Memory B cell (primary cell): ENCODE measurements at regions not wholly inside any gene's neighbourhood (a gene's known extent, or its start where the extent isn't known, plus 50 kb on each side); places are given as distances from the start of the nearest gene placed in this dataset.
"Not testable (repeated sequence)": the region's sequence is repeated elsewhere in the genome, so short reads cannot be mapped to it uniquely, and the experiment has no call there.

ENCODE experiments used
- ATAC-seq: fragments of 150-1000 bp; cut with Tn5 transposase; 2 replicates; pipeline ENCODE4 v1.10.0; 2021; ENCODE audit warnings: low read depth, mild to moderate bottlenecking, moderate library complexity
- DNase-seq, 2 donors: peaks; one replicate each; pipeline ENCODE4 v3.0.0; 2022; ENCODE audit warnings: low spot score in 2 of 2
- H3K27ac Mint-ChIP-seq: one replicate; pipeline ENCODE4 v1.8.0; 2022; ENCODE audit warnings: mild to moderate bottlenecking, moderate library complexity, mixed read lengths
- H3K27me3 Mint-ChIP-seq: one replicate; pipeline ENCODE4 v1.8.0; 2022; ENCODE audit warnings: mixed read lengths
- H3K36me3 Mint-ChIP-seq: one replicate; pipeline ENCODE4 v1.8.0; 2022; ENCODE audit warnings: mild to moderate bottlenecking, mixed read lengths
- H3K4me1 Mint-ChIP-seq: one replicate; pipeline ENCODE4 v1.8.0; 2022; ENCODE audit warnings: mixed read lengths
- H3K4me3 Mint-ChIP-seq: one replicate; pipeline ENCODE4 v1.8.0; 2022; ENCODE audit warnings: mild to moderate bottlenecking, moderate library complexity, mixed read lengths
- H3K9me3 Mint-ChIP-seq: one replicate; pipeline ENCODE4 v1.8.0; 2022; ENCODE audit warnings: mixed read lengths

GRCh38 chr1:187960125-187960638 is 1131.4 kb downstream of the PLA2G4A start:
- H3K27ac Mint-ChIP-seq, result no peak overlapping the region
- H3K36me3 Mint-ChIP-seq, result no peaks in the 10 kb centered on the region
- no peak for ATAC-seq
- H3K9me3 Mint-ChIP-seq, result peaks cover 4% of the 10 kb centered on the region
- no peak for DNase-seq
- H3K4me3 Mint-ChIP-seq, result no peak overlapping the region
- no peaks in the 10 kb centered on the region for H3K27me3 Mint-ChIP-seq
- no peaks in the 10 kb centered on the region for H3K4me1 Mint-ChIP-seq

GRCh38 chr1:187961895-187962294 is 1133.1 kb downstream of the PLA2G4A start:
- no peak overlapping the region for H3K4me3 Mint-ChIP-seq
- H3K4me1 Mint-ChIP-seq, result no peaks in the 10 kb centered on the region
- no peak for DNase-seq
- no peak overlapping the region for H3K27ac Mint-ChIP-seq
- no peak for ATAC-seq
- H3K36me3 Mint-ChIP-seq, result no peaks in the 10 kb centered on the region
- no peaks in the 10 kb centered on the region for H3K27me3 Mint-ChIP-seq
- peaks cover 1% of the 10 kb centered on the region for H3K9me3 Mint-ChIP-seq

GRCh38 chr1:187971851-187972250 is 1143.1 kb downstream of the PLA2G4A start:
- no peak overlapping the region for H3K4me3 Mint-ChIP-seq
- no peak for DNase-seq
- no peaks in the 10 kb centered on the region for H3K27me3 Mint-ChIP-seq
- no peaks in the 10 kb centered on the region for H3K36me3 Mint-ChIP-seq
- H3K27ac Mint-ChIP-seq, result no peak overlapping the region
- H3K9me3 Mint-ChIP-seq, result peaks cover 4% of the 10 kb centered on the region
- no peaks in the 10 kb centered on the region for H3K4me1 Mint-ChIP-seq
- ATAC-seq, result no peak

- ATAC-seq (no peak), DNase-seq (no peak)
- Mint-ChIP-seq H3K9me3 (peaks cover 8% of the 10 kb centered on the region), H3K4me1 (no peaks in the 10 kb centered on the region), H3K27me3 (no peaks in the 10 kb centered on the region), H3K4me3 (no peak overlapping the region), H3K36me3 (no peaks in the 10 kb centered on the region), H3K27ac (no peak overlapping the region)
These were observed 1148.5 kb downstream of the PLA2G4A start for GRCh38 chr1:187977298-187977697.

GRCh38 chr1:187985145-187985896 is 1156.6 kb downstream of the PLA2G4A start:
- Mint-ChIP-seq H3K27me3 (no peaks in the 10 kb centered on the region), H3K36me3 (no peaks in the 10 kb centered on the region), H3K9me3 (peaks cover 5% of the 10 kb centered on the region), H3K4me3 (no peak overlapping the region), H3K27ac (no peak overlapping the region), H3K4me1 (no peaks in the 10 kb centered on the region)
- no peak for ATAC-seq
- DNase-seq, result no peak

GRCh38 chr1:187985897-187986654 is 1157.3 kb downstream of the PLA2G4A start:
- peaks cover 2% of the 10 kb centered on the region for H3K9me3 Mint-ChIP-seq
- H3K4me3 Mint-ChIP-seq, result no peak overlapping the region
- H3K4me1 Mint-ChIP-seq, result no peaks in the 10 kb centered on the region

GRCh38 chr1:187987236-187987776 is 1158.6 kb downstream of the PLA2G4A start:
- no peak for ATAC-seq
- Mint-ChIP-seq H3K27me3 (no peaks in the 10 kb centered on the region), H3K4me3 (no peak overlapping the region), H3K4me1 (no peaks in the 10 kb centered on the region), H3K36me3 (no peaks in the 10 kb centered on the region), H3K27ac (no peak overlapping the region), H3K9me3 (no peaks in the 10 kb centered on the region)
- DNase-seq, result no peak

More at GRCh38 chr1:187985897-187986654, 1157.3 kb downstream of the PLA2G4A start:
- ATAC-seq (no peak), DNase-seq (no peak)
- no peaks in the 10 kb centered on the region for H3K36me3 Mint-ChIP-seq
- H3K27ac Mint-ChIP-seq, result no peak overlapping the region
- H3K27me3 Mint-ChIP-seq, result no peaks in the 10 kb centered on the region

- H3K4me1 Mint-ChIP-seq, result no peaks in the 10 kb centered on the region
- H3K9me3 Mint-ChIP-seq, result no peaks in the 10 kb centered on the region
- DNase-seq (no peak), ATAC-seq (no peak)
- H3K27me3 Mint-ChIP-seq, result no peaks in the 10 kb centered on the region
- no peaks in the 10 kb centered on the region for H3K36me3 Mint-ChIP-seq
- H3K27ac Mint-ChIP-seq, result no peak overlapping the region
- no peak overlapping the region for H3K4me3 Mint-ChIP-seq
These were observed 1163.2 kb downstream of the PLA2G4A start for GRCh38 chr1:187991944-187992343.

- Mint-ChIP-seq H3K4me3 (no peak overlapping the region), H3K9me3 (no peaks in the 10 kb centered on the region), H3K4me1 (no peaks in the 10 kb centered on the region), H3K27me3 (no peaks in the 10 kb centered on the region), H3K36me3 (no peaks in the 10 kb centered on the region), H3K27ac (no peak overlapping the region)
- no peak for DNase-seq
- no peak for ATAC-seq
These were observed 1168.0 kb downstream of the PLA2G4A start for GRCh38 chr1:187996780-187997179.

- ATAC-seq, result no peak
- H3K27me3 Mint-ChIP-seq, result no peaks in the 10 kb centered on the region
- no peak overlapping the region for H3K4me3 Mint-ChIP-seq
- no peaks in the 10 kb centered on the region for H3K4me1 Mint-ChIP-seq
- peaks cover 6% of the 10 kb centered on the region for H3K9me3 Mint-ChIP-seq
- no peak overlapping the region for H3K27ac Mint-ChIP-seq
- no peaks in the 10 kb centered on the region for H3K36me3 Mint-ChIP-seq
- DNase-seq, result no peak
These were observed 1171.2 kb downstream of the PLA2G4A start for GRCh38 chr1:187999973-188000372.

- H3K4me3 Mint-ChIP-seq, H3K9me3 Mint-ChIP-seq, H3K36me3 Mint-ChIP-seq, ATAC-seq, H3K27me3 Mint-ChIP-seq, DNase-seq, H3K27ac Mint-ChIP-seq, H3K4me1 Mint-ChIP-seq: not testable (repeated sequence)
These were observed 1174.9 kb downstream of the PLA2G4A start for GRCh38 chr1:188003687-188004086.

- no peak for DNase-seq
- no peak overlapping the region for H3K27ac Mint-ChIP-seq
- ATAC-seq, result no peak
- H3K4me3 Mint-ChIP-seq, result no peak overlapping the region
- no peaks in the 10 kb centered on the region for H3K4me1 Mint-ChIP-seq
- no peaks in the 10 kb centered on the region for H3K27me3 Mint-ChIP-seq
- H3K36me3 Mint-ChIP-seq, result no peaks in the 10 kb centered on the region
- H3K9me3 Mint-ChIP-seq, result peaks cover 6% of the 10 kb centered on the region
These were observed 1176.1 kb downstream of the PLA2G4A start for GRCh38 chr1:188004849-188005248.

GRCh38 chr1:188006354-188006753 is 1177.6 kb downstream of the PLA2G4A start:
- H3K27ac Mint-ChIP-seq, result no peak overlapping the region
- DNase-seq (no peak), ATAC-seq (no peak)
- no peak overlapping the region for H3K4me3 Mint-ChIP-seq
- no peaks in the 10 kb centered on the region for H3K27me3 Mint-ChIP-seq
- no peaks in the 10 kb centered on the region for H3K4me1 Mint-ChIP-seq
- peaks cover 6% of the 10 kb centered on the region for H3K9me3 Mint-ChIP-seq
- H3K36me3 Mint-ChIP-seq, result no peaks in the 10 kb centered on the region

GRCh38 chr1:188013222-188013849 is 1184.6 kb downstream of the PLA2G4A start:
- not testable (repeated sequence) for ATAC-seq, H3K4me1 Mint-ChIP-seq, DNase-seq, H3K4me3 Mint-ChIP-seq, H3K27ac Mint-ChIP-seq, H3K36me3 Mint-ChIP-seq, H3K9me3 Mint-ChIP-seq, H3K27me3 Mint-ChIP-seq
